ENCODE measurements at regions not wholly inside any gene's neighbourhood (a gene's known extent, or its start where the extent isn't known, plus 50 kb on each side); places are given as distances from the start of the nearest gene placed in this dataset.

DNA sequence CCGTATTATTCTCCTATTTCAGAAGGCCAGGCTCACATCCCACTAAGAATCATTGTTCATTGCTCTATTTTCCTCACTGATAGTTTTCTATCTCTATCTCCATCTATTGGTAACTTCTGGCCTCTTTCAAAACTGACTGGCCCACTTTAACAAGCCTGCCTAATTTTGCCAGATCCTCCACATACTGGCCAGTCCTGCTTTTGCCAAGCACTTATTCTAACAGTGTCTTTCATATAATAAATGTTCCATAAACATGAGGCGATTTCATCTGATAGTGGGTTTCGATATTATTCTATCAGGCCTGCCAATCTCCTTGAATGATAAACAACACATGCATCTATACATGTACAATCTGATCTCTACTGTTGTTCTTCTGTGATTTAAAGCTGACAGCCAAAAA lies 125.9 kb upstream of the KCNH7 start:
- H3K4me3 ChIP-seq (ENCODE audit: low read depth, low read length) = no peak overlapping the region
- DNase-seq (ENCODE audit: low read depth) = no peak
- TF ChIP-seq CTCF (IDR thresholded peaks at IDR 0.05; ENCODE audit: low read depth, low read length, missing control alignments) = no peak
- in situ Hi-C loops (cut with HindIII; ENCODE audit: low sequenced_read_pairs) = no loop called here

DNA sequence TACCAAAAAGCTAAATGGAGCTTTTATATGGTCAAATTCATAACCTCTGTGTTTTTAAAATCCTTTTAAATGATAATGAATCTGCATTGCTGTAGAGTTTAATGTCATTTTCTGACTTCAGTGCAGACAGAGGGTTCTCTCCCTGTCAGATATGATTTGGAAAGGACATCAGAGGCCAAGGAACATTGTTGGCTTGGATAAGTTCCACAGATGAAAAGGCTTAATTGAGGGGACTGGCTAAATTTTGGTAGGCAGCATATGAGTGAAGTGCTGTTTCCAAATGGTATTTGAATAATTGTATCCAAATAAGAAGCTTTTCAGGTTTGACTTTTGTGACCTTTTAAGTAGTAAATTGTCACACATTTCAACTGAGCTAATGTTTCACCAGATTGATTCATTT lies 124.6 kb upstream of the KCNH7 start:
- in situ Hi-C loops (cut with HindIII; ENCODE audit: low sequenced_read_pairs) = no loop called here
- no peak overlapping the region for H3K4me3 ChIP-seq (ENCODE audit: low read depth, low read length)
- no peak for TF ChIP-seq CTCF (IDR thresholded peaks at IDR 0.05; ENCODE audit: low read depth, low read length, missing control alignments)
- DNase-seq (ENCODE audit: low read depth) = no peak

DNA sequence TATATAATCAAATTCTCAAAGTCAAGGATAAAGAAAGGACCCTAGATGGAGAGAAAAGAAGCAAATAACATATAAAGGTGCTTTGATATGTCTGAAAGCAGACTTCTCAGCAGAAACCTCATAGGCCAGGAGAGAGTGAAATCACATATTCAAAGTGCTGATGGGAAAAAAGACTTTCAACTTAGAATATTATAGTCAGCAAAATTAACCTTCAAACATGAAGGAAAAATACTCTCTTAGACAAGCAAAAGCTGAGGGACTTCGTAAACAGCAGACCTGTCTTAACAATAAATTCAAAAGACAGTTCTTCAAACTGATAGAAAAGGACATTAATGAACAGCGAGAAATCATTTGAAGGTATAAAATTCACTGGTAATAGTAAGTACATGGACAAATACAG lies 107.2 kb upstream of the KCNH7 start:
- TF ChIP-seq CTCF (IDR thresholded peaks at IDR 0.05; ENCODE audit: low read depth, low read length, missing control alignments) = no peak

GRCh38 chr2:162938387-162938786 lies 99.8 kb upstream of the KCNH7 start:
- TF ChIP-seq CTCF (IDR thresholded peaks at IDR 0.05; ENCODE audit: low read depth, low read length, missing control alignments) = no peak
- no peak overlapping the region for H3K4me3 ChIP-seq (ENCODE audit: low read depth, low read length)
- in situ Hi-C loops (cut with HindIII; ENCODE audit: low sequenced_read_pairs) = no loop called here
- DNase-seq (ENCODE audit: low read depth) = no peak

More for the DNA sequence above, 107.2 kb upstream of the KCNH7 start:
- in situ Hi-C loops (cut with HindIII; ENCODE audit: low sequenced_read_pairs) = no loop called here
- no peak overlapping the region for H3K4me3 ChIP-seq (ENCODE audit: low read depth, low read length)
- DNase-seq (ENCODE audit: low read depth) = no peak

- DNase-seq (ENCODE audit: low read depth) = no peak
Observed at GRCh38 chr2:162934191-162934590, 95.6 kb upstream of the KCNH7 start.

GRCh38 chr2:162932416-162932815 lies 93.8 kb upstream of the KCNH7 start:
- no peak for DNase-seq (ENCODE audit: low read depth)
- no peak overlapping the region for H3K4me3 ChIP-seq (ENCODE audit: low read depth, low read length)
- in situ Hi-C loops (cut with HindIII; ENCODE audit: low sequenced_read_pairs) = no loop called here
- no peak for TF ChIP-seq CTCF (IDR thresholded peaks at IDR 0.05; ENCODE audit: low read depth, low read length, missing control alignments)

More at GRCh38 chr2:162934191-162934590, 95.6 kb upstream of the KCNH7 start:
- no peak overlapping the region for H3K4me3 ChIP-seq (ENCODE audit: low read depth, low read length)
- in situ Hi-C loops (cut with HindIII; ENCODE audit: low sequenced_read_pairs) = no loop called here
- no peak for TF ChIP-seq CTCF (IDR thresholded peaks at IDR 0.05; ENCODE audit: low read depth, low read length, missing control alignments)

GRCh38 chr2:162929571-162929970 lies 91.0 kb upstream of the KCNH7 start:
- TF ChIP-seq CTCF (IDR thresholded peaks at IDR 0.05; ENCODE audit: low read depth, low read length, missing control alignments) = no peak
- H3K4me3 ChIP-seq (ENCODE audit: low read depth, low read length) = no peak overlapping the region
- in situ Hi-C loops (cut with HindIII; ENCODE audit: low sequenced_read_pairs) = no loop called here
- DNase-seq (ENCODE audit: low read depth) = no peak
